ENCODE measurements at regions not wholly inside any gene's neighbourhood (a gene's known extent, or its start where the extent isn't known, plus 50 kb on each side); places are given as distances from the start of the nearest gene placed in this dataset.

DNA sequence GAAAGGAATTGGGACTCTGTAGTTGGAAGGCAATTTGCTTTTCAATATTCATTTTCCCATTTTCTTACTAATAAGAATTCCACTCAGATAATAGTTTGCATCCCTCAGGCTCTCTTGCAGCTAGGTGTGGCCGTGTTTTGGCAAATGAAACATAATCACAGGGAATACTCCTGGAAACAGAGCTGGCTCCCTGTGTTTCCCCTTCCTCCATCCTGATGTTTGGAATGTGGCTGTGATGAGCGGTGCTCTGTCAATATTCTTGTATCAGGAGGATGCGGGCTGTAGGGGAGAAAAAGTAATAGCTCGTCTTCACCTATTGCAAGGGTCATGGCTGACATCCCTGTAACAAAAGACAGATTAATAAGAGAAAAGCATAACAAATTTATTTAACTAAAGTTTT is 271.0 kb downstream of the MYCN start:
- no peak overlapping the region for H3K4me3 ChIP-seq (ENCODE audit: low read length)
- peaks cover 6% of the 10 kb centered on the region for H3K9me3 ChIP-seq (ENCODE audit: low read length)
- no peaks in the 10 kb centered on the region for H3K36me3 ChIP-seq (ENCODE audit: insufficient read depth, low read length)
- H2AFZ ChIP-seq (ENCODE audit: low read depth, low read length), result no peak overlapping the region
- peaks cover 13% of the 10 kb centered on the region for H3K4me1 ChIP-seq (ENCODE audit: insufficient read depth, low read length)
- no peaks in the 10 kb centered on the region for H3K27me3 ChIP-seq (ENCODE audit: insufficient read depth, low read length)

GRCh38 chr2:16210841-16211240 is 270.5 kb downstream of the MYCN start:
- H2AFZ ChIP-seq (ENCODE audit: low read depth, low read length), result no peak overlapping the region
- H3K36me3 ChIP-seq (ENCODE audit: insufficient read depth, low read length), result no peaks in the 10 kb centered on the region
- H3K9me3 ChIP-seq (ENCODE audit: low read length), result peaks cover 6% of the 10 kb centered on the region
- H3K4me3 ChIP-seq (ENCODE audit: low read length), result no peak overlapping the region
- H3K4me1 ChIP-seq (ENCODE audit: insufficient read depth, low read length), result peaks cover 12% of the 10 kb centered on the region
- no peaks in the 10 kb centered on the region for H3K27me3 ChIP-seq (ENCODE audit: insufficient read depth, low read length)

GRCh38 chr2:16209799-16210198 is 269.4 kb downstream of the MYCN start:
- no peak overlapping the region for H2AFZ ChIP-seq (ENCODE audit: low read depth, low read length)
- no peak overlapping the region for H3K4me3 ChIP-seq (ENCODE audit: low read length)
- H3K27me3 ChIP-seq (ENCODE audit: insufficient read depth, low read length), result no peaks in the 10 kb centered on the region
- H3K9me3 ChIP-seq (ENCODE audit: low read length), result peaks cover 6% of the 10 kb centered on the region
- H3K4me1 ChIP-seq (ENCODE audit: insufficient read depth, low read length), result peaks cover 15% of the 10 kb centered on the region
- H3K36me3 ChIP-seq (ENCODE audit: insufficient read depth, low read length), result no peaks in the 10 kb centered on the region

GRCh38 chr2:16208921-16209320 is 268.6 kb downstream of the MYCN start:
- H2AFZ ChIP-seq (ENCODE audit: low read depth, low read length), result no peak overlapping the region
- no peaks in the 10 kb centered on the region for H3K27me3 ChIP-seq (ENCODE audit: insufficient read depth, low read length)
- H3K4me3 ChIP-seq (ENCODE audit: low read length), result no peak overlapping the region
- H3K9me3 ChIP-seq (ENCODE audit: low read length), result peaks cover 6% of the 10 kb centered on the region
- no peaks in the 10 kb centered on the region for H3K36me3 ChIP-seq (ENCODE audit: insufficient read depth, low read length)
- H3K4me1 ChIP-seq (ENCODE audit: insufficient read depth, low read length), result peaks cover 24% of the 10 kb centered on the region

GRCh38 chr2:16208241-16208797 is 268.0 kb downstream of the MYCN start:
- Histone ChIP-seq H3K4me3 (ENCODE audit: low read length) (no peak overlapping the region), H2AFZ (ENCODE audit: low read depth, low read length) (no peak overlapping the region), H3K36me3 (ENCODE audit: insufficient read depth, low read length) (no peaks in the 10 kb centered on the region), H3K9me3 (ENCODE audit: low read length) (peaks cover 6% of the 10 kb centered on the region), H3K27me3 (ENCODE audit: insufficient read depth, low read length) (no peaks in the 10 kb centered on the region), H3K4me1 (ENCODE audit: insufficient read depth, low read length) (peaks cover 27% of the 10 kb centered on the region)

GRCh38 chr2:16207611-16208010 is 267.3 kb downstream of the MYCN start:
- no peaks in the 10 kb centered on the region for H3K27me3 ChIP-seq (ENCODE audit: insufficient read depth, low read length)
- no peak overlapping the region for H2AFZ ChIP-seq (ENCODE audit: low read depth, low read length)
- H3K4me1 ChIP-seq (ENCODE audit: insufficient read depth, low read length), result peaks cover 27% of the 10 kb centered on the region
- H3K36me3 ChIP-seq (ENCODE audit: insufficient read depth, low read length), result no peaks in the 10 kb centered on the region
- H3K4me3 ChIP-seq (ENCODE audit: low read length), result no peak overlapping the region
- H3K9me3 ChIP-seq (ENCODE audit: low read length), result peaks cover 6% of the 10 kb centered on the region

- no peak overlapping the region for H2AFZ ChIP-seq (ENCODE audit: low read depth, low read length)
- H3K27me3 ChIP-seq (ENCODE audit: insufficient read depth, low read length), result no peaks in the 10 kb centered on the region
- peaks cover 27% of the 10 kb centered on the region for H3K4me1 ChIP-seq (ENCODE audit: insufficient read depth, low read length)
- H3K9me3 ChIP-seq (ENCODE audit: low read length), result peaks cover 6% of the 10 kb centered on the region
- no peak overlapping the region for H3K4me3 ChIP-seq (ENCODE audit: low read length)
- H3K36me3 ChIP-seq (ENCODE audit: insufficient read depth, low read length), result no peaks in the 10 kb centered on the region
These were observed 266.8 kb downstream of the MYCN start for GRCh38 chr2:16207151-16207550.

GRCh38 chr2:16206191-16206944 is 266.0 kb downstream of the MYCN start:
- Histone ChIP-seq H3K4me1 (ENCODE audit: insufficient read depth, low read length) (peaks cover 27% of the 10 kb centered on the region), H3K36me3 (ENCODE audit: insufficient read depth, low read length) (no peaks in the 10 kb centered on the region), H3K9me3 (ENCODE audit: low read length) (peaks cover 5% of the 10 kb centered on the region), H3K4me3 (ENCODE audit: low read length) (no peak overlapping the region), H2AFZ (ENCODE audit: low read depth, low read length) (no peak overlapping the region), H3K27me3 (ENCODE audit: insufficient read depth, low read length) (no peaks in the 10 kb centered on the region)

- H3K4me3 ChIP-seq (ENCODE audit: low read length), result no peak overlapping the region
- no peaks in the 10 kb centered on the region for H3K36me3 ChIP-seq (ENCODE audit: insufficient read depth, low read length)
- H3K27me3 ChIP-seq (ENCODE audit: insufficient read depth, low read length), result no peaks in the 10 kb centered on the region
- no peak overlapping the region for H2AFZ ChIP-seq (ENCODE audit: low read depth, low read length)
- peaks cover 2% of the 10 kb centered on the region for H3K9me3 ChIP-seq (ENCODE audit: low read length)
- peaks cover 33% of the 10 kb centered on the region for H3K4me1 ChIP-seq (ENCODE audit: insufficient read depth, low read length)
These were observed 265.3 kb downstream of the MYCN start for GRCh38 chr2:16205631-16206030.

- H3K36me3 ChIP-seq (ENCODE audit: insufficient read depth, low read length), result no peaks in the 10 kb centered on the region
These were observed 264.7 kb downstream of the MYCN start for GRCh38 chr2:16204886-16205620.

GRCh38 chr2:16204251-16204650 is 263.9 kb downstream of the MYCN start:
- Histone ChIP-seq H3K27me3 (ENCODE audit: insufficient read depth, low read length) (no peaks in the 10 kb centered on the region), H3K4me1 (ENCODE audit: insufficient read depth, low read length) (peaks cover 37% of the 10 kb centered on the region), H3K36me3 (ENCODE audit: insufficient read depth, low read length) (no peaks in the 10 kb centered on the region), H3K4me3 (ENCODE audit: low read length) (no peak overlapping the region), H3K9me3 (ENCODE audit: low read length) (no peaks in the 10 kb centered on the region), H2AFZ (ENCODE audit: low read depth, low read length) (no peak overlapping the region)

More at GRCh38 chr2:16204886-16205620, 264.7 kb downstream of the MYCN start:
- H3K27me3 ChIP-seq (ENCODE audit: insufficient read depth, low read length), result no peaks in the 10 kb centered on the region
- H3K4me1 ChIP-seq (ENCODE audit: insufficient read depth, low read length), result peaks cover 37% of the 10 kb centered on the region
- H3K9me3 ChIP-seq (ENCODE audit: low read length), result no peaks in the 10 kb centered on the region
- no peak overlapping the region for H3K4me3 ChIP-seq (ENCODE audit: low read length)
- no peak overlapping the region for H2AFZ ChIP-seq (ENCODE audit: low read depth, low read length)

GRCh38 chr2:16203691-16204090 is 263.3 kb downstream of the MYCN start:
- H3K9me3 ChIP-seq (ENCODE audit: low read length), result no peaks in the 10 kb centered on the region
- H2AFZ ChIP-seq (ENCODE audit: low read depth, low read length), result no peak overlapping the region
- no peaks in the 10 kb centered on the region for H3K36me3 ChIP-seq (ENCODE audit: insufficient read depth, low read length)
- no peak overlapping the region for H3K4me3 ChIP-seq (ENCODE audit: low read length)
- H3K4me1 ChIP-seq (ENCODE audit: insufficient read depth, low read length), result peaks cover 37% of the 10 kb centered on the region
- H3K27me3 ChIP-seq (ENCODE audit: insufficient read depth, low read length), result no peaks in the 10 kb centered on the region

DNA sequence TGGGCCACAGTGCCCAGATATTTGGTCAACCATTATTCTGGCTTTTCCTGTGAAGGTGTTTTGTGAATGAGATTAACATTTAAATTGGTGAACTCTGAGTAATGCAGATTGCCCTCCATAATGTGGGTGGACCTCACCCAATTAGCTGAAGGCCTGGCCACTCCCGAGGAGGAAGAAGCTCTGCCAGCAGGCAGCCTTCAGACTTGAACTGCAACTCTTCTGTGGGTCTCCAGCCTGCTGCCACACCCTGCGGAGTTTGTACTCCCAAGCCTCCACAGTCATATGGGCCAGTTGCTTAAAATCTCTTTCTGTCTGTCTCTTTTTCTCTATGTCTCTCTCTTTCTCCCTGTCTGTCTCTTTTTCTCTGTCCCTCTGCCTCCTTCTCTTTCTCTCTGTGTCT is 262.7 kb downstream of the MYCN start:
- peaks cover 37% of the 10 kb centered on the region for H3K4me1 ChIP-seq (ENCODE audit: insufficient read depth, low read length)
- no peak overlapping the region for H3K4me3 ChIP-seq (ENCODE audit: low read length)
- H3K27me3 ChIP-seq (ENCODE audit: insufficient read depth, low read length), result no peaks in the 10 kb centered on the region
- no peaks in the 10 kb centered on the region for H3K9me3 ChIP-seq (ENCODE audit: low read length)
- H2AFZ ChIP-seq (ENCODE audit: low read depth, low read length), result no peak overlapping the region
- H3K36me3 ChIP-seq (ENCODE audit: insufficient read depth, low read length), result no peaks in the 10 kb centered on the region

All from neuron (in vitro differentiated cells).